ENCODE measurements at regions not wholly inside any gene's neighbourhood (a gene's known extent, or its start where the extent isn't known, plus 50 kb on each side); places are given as distances from the start of the nearest gene placed in this dataset.

DNA sequence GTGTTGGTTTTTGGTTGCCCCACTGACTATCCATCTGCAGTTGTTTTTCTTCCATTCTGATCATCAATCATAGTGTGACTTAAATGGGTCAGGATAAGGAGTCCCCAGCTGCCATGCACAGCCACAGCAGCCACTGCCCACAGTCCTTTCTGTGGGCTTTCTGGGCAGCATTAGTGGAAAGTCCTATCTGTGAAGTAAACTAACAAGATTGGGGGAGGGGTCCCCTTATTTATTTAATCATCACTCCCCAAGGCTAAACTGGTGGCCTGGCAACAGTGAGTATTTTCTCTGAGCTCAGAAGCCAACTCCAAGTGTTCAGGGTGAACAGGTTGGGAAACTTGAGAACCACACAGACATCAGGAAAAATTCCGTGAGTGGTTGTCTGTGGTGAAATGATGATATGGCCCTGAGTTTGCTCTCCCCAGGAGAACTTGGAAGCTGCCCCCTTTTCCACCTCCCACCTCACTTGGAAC, 145.0 kb downstream of the CCDC34 start:
- TF ChIP-seq, protein P1, sequence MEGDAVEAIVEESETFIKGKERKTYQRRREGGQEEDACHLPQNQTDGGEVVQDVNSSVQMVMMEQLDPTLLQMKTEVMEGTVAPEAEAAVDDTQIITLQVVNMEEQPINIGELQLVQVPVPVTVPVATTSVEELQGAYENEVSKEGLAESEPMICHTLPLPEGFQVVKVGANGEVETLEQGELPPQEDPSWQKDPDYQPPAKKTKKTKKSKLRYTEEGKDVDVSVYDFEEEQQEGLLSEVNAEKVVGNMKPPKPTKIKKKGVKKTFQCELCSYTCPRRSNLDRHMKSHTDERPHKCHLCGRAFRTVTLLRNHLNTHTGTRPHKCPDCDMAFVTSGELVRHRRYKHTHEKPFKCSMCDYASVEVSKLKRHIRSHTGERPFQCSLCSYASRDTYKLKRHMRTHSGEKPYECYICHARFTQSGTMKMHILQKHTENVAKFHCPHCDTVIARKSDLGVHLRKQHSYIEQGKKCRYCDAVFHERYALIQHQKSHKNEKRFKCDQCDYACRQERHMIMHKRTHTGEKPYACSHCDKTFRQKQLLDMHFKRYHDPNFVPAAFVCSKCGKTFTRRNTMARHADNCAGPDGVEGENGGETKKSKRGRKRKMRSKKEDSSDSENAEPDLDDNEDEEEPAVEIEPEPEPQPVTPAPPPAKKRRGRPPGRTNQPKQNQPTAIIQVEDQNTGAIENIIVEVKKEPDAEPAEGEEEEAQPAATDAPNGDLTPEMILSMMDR (IDR thresholded peaks at IDR 0.05), result no peak

GRCh38 chr11:27217496-27217895, 145.5 kb downstream of the CCDC34 start:
- TF ChIP-seq, protein P1 (IDR thresholded peaks at IDR 0.05), result no peak

GRCh38 chr11:27216270-27217149, 146.5 kb downstream of the CCDC34 start:
- TF ChIP-seq, protein P1 (IDR thresholded peaks at IDR 0.05), result no peak

GRCh38 chr11:27215471-27216269, 147.3 kb downstream of the CCDC34 start:
- TF ChIP-seq, protein P1 (IDR thresholded peaks at IDR 0.05), result no peak

DNA sequence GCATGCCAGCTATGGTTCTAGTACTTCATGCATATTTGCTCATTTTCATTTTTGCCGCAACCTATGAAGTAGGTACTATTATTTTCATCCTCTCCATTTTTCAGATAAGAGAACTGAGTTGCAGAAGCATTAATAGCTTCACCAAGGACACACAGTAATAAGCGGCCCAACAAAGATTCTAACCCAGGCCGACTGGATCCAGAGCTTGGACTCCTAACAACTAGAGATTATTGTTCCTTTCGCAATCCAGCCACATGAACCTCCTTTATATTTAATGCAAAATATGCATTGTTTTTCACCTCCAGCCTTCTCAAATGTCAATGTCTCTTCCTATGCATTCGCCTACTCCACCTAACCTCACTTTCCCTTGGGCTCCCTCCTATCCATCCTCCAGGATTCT, 148.3 kb downstream of the CCDC34 start:
- TF ChIP-seq, protein P1 (IDR thresholded peaks at IDR 0.05), result no peak

DNA sequence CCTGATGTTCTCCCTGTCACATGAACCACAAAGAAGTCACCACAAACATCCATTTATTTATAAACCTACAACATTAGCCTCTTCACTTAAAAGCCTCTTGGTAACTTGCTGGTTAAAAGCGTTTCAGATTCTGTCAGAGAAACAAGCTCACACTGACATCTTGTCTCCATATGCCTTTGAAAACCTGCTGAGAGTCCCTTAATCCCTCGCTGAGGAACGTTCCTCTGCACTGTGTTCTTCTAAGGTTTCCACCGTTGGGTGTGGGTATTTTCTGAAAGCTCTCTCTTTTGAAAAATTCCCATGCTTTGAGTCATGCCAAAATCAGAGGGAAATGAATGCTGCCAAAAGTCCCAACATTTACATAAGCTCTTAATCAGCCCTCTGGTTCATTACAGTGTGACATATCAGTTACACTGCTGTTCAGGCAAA, 149.8 kb downstream of the CCDC34 start:
- TF ChIP-seq, protein P1 (IDR thresholded peaks at IDR 0.05), result no peak

- TF ChIP-seq, protein P1 (IDR thresholded peaks at IDR 0.05), result no peak
These were observed 150.7 kb downstream of the CCDC34 start for GRCh38 chr11:27212248-27212780.

All from LNCAP (cell line).